Fibroblast of lung (primary cell): ENCODE measurements at regions not wholly inside any gene's neighbourhood (a gene's known extent, or its start where the extent isn't known, plus 50 kb on each side); places are given as distances from the start of the nearest gene placed in this dataset.

Source experiments
- DNase-seq, 2 donors: peaks; one replicate each; pipeline versions ENCODE4 v3.0.0 to v3.0.0-alpha.2; 2010; ENCODE audit warnings: low read depth in 2 of 2
- H2AFZ ChIP-seq: 2 replicates; pipeline ENCODE4 v1.5.1; 2012; ENCODE audit warnings: low read length, control low read depth, inconsistent platforms
- H3K27ac ChIP-seq: 2 replicates; pipeline ENCODE4 v1.5.1; 2011; ENCODE audit warnings: low read length, control low read depth; ENCODE audit not compliant: insufficient read depth
- H3K27me3 ChIP-seq: 2 replicates; pipeline ENCODE4 v1.5.1; 2011; ENCODE audit warnings: mild to moderate bottlenecking, low read length; ENCODE audit not compliant: control insufficient read depth, insufficient read depth
- H3K36me3 ChIP-seq: 2 replicates; pipeline ENCODE4 v1.5.1; 2011; ENCODE audit warnings: low read length; ENCODE audit not compliant: control insufficient read depth, insufficient read depth
- H3K4me1 ChIP-seq: 2 replicates; pipeline ENCODE4 v1.5.1; 2011; ENCODE audit warnings: low read length; ENCODE audit not compliant: control insufficient read depth, insufficient read depth; ENCODE audit errors: extremely low read depth
- H3K4me2 ChIP-seq: 2 replicates; pipeline ENCODE4 v1.5.1; 2011; ENCODE audit warnings: low read length, control low read depth; ENCODE audit not compliant: insufficient read depth; ENCODE audit errors: extremely low read depth
- H3K4me3 ChIP-seq, 4 experiments: fragments of 200-600 bp in 1 of 4; sonication (generic) in 1 of 4; replicated peaks in 1 of 4; 2 replicates each; pipeline ENCODE4 v1.5.1; 2011 to 2016; ENCODE audit warnings: low read length in 4 of 4, low read depth in 3 of 4, mild to moderate bottlenecking in 3 of 4, control low read depth in 2 of 4, inconsistent platforms in 1 of 4, mixed read lengths in 1 of 4; ENCODE audit not compliant: insufficient read depth in 1 of 4; ENCODE audit errors: control extremely low read depth in 1 of 4
- H3K79me2 ChIP-seq: 2 replicates; pipeline ENCODE4 v1.5.1; 2012; ENCODE audit warnings: mild to moderate bottlenecking, low read length, inconsistent platforms; ENCODE audit not compliant: control insufficient read depth, insufficient read depth
- H3K9ac ChIP-seq: 2 replicates; pipeline ENCODE4 v1.5.1; 2011; ENCODE audit warnings: mild to moderate bottlenecking, low read length, control low read depth; ENCODE audit not compliant: insufficient read depth
- H3K9me3 ChIP-seq: 2 replicates; pipeline ENCODE4 v1.5.1; 2012; ENCODE audit warnings: low read depth, low read length; ENCODE audit not compliant: control insufficient read depth, insufficient read depth
- H4K20me1 ChIP-seq: 2 replicates; pipeline ENCODE4 v1.5.1; 2011; ENCODE audit warnings: low read length; ENCODE audit not compliant: control insufficient read depth, insufficient read depth; ENCODE audit errors: extremely low read depth
- EZH2 ChIP-seq: IDR thresholded peaks from 2 replicates; pipeline ENCODE4 v1.5.1; 2012; ENCODE audit warnings: low read length, control low read depth, mild to moderate bottlenecking; ENCODE audit errors: missing control alignments
- TF ChIP-seq, protein P1 (sequence below), 2 donors: IDR thresholded peaks in 1 of 2; conservative IDR thresholded peaks in 1 of 2; 1 replicate in 1 of 2; 2 replicates in 1 of 2; pipeline ENCODE4 v1.5.1; 2011 to 2012; ENCODE audit warnings: low read length in 2 of 2, control low read depth in 1 of 2, inconsistent platforms in 1 of 2, low read depth in 1 of 2, mild to moderate bottlenecking in 1 of 2

DNA sequence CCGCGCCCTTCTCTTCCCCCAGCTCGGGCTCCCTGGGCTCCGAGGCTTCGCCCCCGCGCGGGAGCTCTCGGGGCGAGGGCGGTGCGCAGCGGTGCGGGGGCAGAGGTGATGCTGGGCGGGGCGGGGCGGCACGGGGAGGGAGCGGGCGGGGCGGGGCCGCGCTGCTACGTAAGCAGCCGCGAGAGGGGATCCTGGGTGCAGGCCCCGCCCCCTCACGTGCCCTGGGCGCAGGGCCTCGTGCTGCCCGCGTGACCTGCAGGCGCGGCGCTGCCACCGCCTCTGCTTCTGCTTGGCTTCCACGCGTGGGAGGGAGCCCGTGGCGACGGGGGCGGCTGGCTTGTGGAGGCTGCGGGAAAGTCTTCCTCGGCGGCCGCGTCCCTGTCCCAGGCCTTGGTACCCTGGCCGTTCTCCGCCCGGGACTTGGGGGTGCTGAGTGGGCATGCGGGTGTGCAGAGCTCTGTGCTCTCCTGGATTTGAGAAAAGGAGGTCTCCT, 132.6 kb upstream of the HSD17B12 start:
- H3K27ac ChIP-seq: no peak overlapping the region
- H3K27me3 ChIP-seq: peaks cover 13% of the 10 kb centered on the region
- H3K79me2 ChIP-seq: no peaks in the 10 kb centered on the region
- peak in 1 of 2 donors; percentile 11 for DNase-seq
- H3K9me3 ChIP-seq: no peaks in the 10 kb centered on the region
- TF ChIP-seq, protein P1, sequence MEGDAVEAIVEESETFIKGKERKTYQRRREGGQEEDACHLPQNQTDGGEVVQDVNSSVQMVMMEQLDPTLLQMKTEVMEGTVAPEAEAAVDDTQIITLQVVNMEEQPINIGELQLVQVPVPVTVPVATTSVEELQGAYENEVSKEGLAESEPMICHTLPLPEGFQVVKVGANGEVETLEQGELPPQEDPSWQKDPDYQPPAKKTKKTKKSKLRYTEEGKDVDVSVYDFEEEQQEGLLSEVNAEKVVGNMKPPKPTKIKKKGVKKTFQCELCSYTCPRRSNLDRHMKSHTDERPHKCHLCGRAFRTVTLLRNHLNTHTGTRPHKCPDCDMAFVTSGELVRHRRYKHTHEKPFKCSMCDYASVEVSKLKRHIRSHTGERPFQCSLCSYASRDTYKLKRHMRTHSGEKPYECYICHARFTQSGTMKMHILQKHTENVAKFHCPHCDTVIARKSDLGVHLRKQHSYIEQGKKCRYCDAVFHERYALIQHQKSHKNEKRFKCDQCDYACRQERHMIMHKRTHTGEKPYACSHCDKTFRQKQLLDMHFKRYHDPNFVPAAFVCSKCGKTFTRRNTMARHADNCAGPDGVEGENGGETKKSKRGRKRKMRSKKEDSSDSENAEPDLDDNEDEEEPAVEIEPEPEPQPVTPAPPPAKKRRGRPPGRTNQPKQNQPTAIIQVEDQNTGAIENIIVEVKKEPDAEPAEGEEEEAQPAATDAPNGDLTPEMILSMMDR (conservative IDR thresholded peaks at IDR 0.05 in 1 of 2, IDR thresholded peaks at IDR 0.05 in 1 of 2; ENCODE audit: low read depth in 1 of 2, low read length in 2 of 2): no peak
- no peak for TF ChIP-seq EZH2
- no peaks in the 10 kb centered on the region for H3K36me3 ChIP-seq
- no peak overlapping the region for H3K9ac ChIP-seq
- H3K4me3 ChIP-seq: no peak overlapping the region
- H3K4me2 ChIP-seq: no peak overlapping the region
- H2AFZ ChIP-seq: no peak overlapping the region
- no peaks in the 10 kb centered on the region for H4K20me1 ChIP-seq
- no peaks in the 10 kb centered on the region for H3K4me1 ChIP-seq

DNA sequence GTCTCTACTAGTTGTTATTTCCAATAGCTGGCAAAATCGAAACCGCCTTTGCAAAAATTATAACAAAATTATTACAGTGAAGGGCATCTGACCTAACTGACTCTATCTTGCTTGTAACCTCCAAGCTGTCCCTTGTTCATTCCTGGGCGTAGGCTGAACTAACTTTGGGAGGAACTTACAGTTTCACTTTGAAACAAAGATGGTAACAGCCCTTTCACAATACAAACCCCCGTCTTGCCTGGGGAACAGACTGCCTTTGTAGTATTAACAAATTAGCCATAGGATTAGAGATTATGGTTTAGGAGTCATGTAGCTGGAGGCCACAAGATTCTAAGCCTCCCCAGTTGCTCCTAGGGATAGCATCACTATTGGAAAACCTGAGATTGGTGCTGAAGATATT, 131.6 kb upstream of the HSD17B12 start:
- H3K9ac ChIP-seq: no peak overlapping the region
- H3K4me2 ChIP-seq: no peak overlapping the region
- H3K36me3 ChIP-seq: no peaks in the 10 kb centered on the region
- H3K79me2 ChIP-seq: no peaks in the 10 kb centered on the region
- no peak overlapping the region for H3K4me3 ChIP-seq
- TF ChIP-seq, protein P1 (conservative IDR thresholded peaks at IDR 0.05 in 1 of 2, IDR thresholded peaks at IDR 0.05 in 1 of 2; ENCODE audit: low read depth in 1 of 2, low read length in 2 of 2): no peak
- TF ChIP-seq EZH2: no peak
- H3K9me3 ChIP-seq: no peaks in the 10 kb centered on the region
- H3K27ac ChIP-seq: no peak overlapping the region
- no peaks in the 10 kb centered on the region for H4K20me1 ChIP-seq
- peaks cover 18% of the 10 kb centered on the region for H3K27me3 ChIP-seq
- H2AFZ ChIP-seq: no peak overlapping the region
- H3K4me1 ChIP-seq: no peaks in the 10 kb centered on the region
- no peak for DNase-seq

DNA sequence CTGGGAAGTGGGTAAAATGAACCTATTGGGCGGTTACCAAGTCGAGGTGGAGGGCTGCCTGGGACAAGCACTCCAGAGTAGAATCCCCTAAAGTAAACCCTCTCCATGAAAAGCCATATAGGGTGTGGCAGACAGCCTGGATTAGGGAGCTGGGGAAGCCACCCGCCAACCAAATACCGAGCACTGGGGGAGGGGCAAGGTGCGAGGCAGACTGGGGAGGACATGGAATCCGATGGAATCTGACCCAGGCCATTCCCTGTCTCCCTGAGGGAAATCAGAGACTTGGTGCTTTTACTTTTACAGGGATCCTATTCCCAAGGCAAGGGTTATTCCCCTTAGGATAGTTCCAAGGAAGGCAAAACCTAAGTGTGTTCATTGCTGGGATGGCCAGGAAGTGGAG, 130.9 kb upstream of the HSD17B12 start:
- Histone ChIP-seq H3K79me2 (no peaks in the 10 kb centered on the region), H3K4me2 (no peak overlapping the region), H3K4me1 (no peaks in the 10 kb centered on the region), H4K20me1 (no peaks in the 10 kb centered on the region), H3K9me3 (no peaks in the 10 kb centered on the region), H3K36me3 (no peaks in the 10 kb centered on the region), H3K4me3 (no peak overlapping the region), H3K27me3 (peaks cover 20% of the 10 kb centered on the region), H2AFZ (no peak overlapping the region), H3K27ac (no peak overlapping the region), H3K9ac (no peak overlapping the region)
- no peak for DNase-seq
- TF ChIP-seq, protein P1 (conservative IDR thresholded peaks at IDR 0.05 in 1 of 2, IDR thresholded peaks at IDR 0.05 in 1 of 2; ENCODE audit: low read depth in 1 of 2, low read length in 2 of 2): no peak
